GM18951 (cell line): ENCODE measurements at regions not wholly inside any gene's neighbourhood (a gene's known extent, or its start where the extent isn't known, plus 50 kb on each side); places are given as distances from the start of the nearest gene placed in this dataset.
"Not testable (repeated sequence)": the region's sequence is repeated elsewhere in the genome, so short reads cannot be mapped to it uniquely, and the experiment has no call there.

ENCODE experiments used
- POLR2A ChIP-seq: IDR thresholded peaks from 4 replicates; pipeline ENCODE4 v1.6.1; 2011; ENCODE audit warnings: mild to moderate bottlenecking; ENCODE audit not compliant: insufficient read length, insufficient read depth; ENCODE audit errors: extremely low read depth
- in situ Hi-C: fragments of 300-500 bp; cut with MboI; formaldehyde crosslinking; loops from one replicate; pipeline ENCODE4 v1.12.0; 2022; ENCODE audit warnings: low sequenced_read_pairs, mixed read lengths, inconsistent platforms; ENCODE audit not compliant: unreplicated experiment

DNA sequence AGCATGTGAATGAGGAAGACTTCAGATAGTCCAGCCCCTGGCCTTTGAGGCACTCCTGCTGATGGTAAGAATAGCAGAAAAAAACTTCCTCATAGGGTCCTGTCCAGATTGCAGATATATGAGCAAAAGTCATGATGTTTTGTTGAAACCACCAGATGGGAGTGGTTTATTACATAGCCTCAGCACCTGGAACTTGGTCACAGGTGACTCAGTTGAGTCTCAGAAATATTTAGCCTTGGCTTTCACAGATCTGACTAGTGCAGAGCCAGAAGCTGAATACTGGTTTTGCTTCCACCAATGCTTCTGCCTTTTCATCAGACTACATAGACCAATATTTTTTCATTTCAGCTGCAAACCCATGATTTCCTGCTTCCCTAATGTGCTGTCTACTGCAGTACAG, 994.9 kb upstream of the SLIT2 start:
- in situ Hi-C loops = no loop called here
- no peak for TF ChIP-seq POLR2A

- in situ Hi-C loops = no loop called here
- no peak for TF ChIP-seq POLR2A
These were observed 997.2 kb upstream of the SLIT2 start for GRCh38 chr4:19254486-19254885.

DNA sequence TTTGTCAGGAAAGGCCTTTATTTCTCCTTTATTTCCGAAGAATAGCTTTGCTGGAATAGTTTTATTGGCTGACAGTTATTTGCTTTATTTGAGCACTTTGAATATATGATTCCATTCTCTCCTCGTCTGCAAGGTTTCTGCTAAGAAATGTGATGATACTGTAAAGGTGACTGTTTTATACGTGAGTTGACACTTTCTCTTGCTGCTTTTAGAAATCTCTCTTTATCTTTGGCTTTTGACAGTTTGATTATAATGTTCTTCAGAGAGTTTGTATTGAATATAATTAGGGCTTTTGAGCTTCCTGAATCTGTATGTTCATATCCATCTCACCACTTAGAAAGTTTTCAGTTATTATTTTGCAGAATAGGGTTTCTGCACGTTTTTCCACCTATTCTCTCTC, 1003.7 kb upstream of the SLIT2 start:
- in situ Hi-C loops = loop anchor here (25.0 kb wide), 1 partner anchor 989 kb away; no protein-coding TSS in a partner anchor
- no peak for TF ChIP-seq POLR2A

DNA sequence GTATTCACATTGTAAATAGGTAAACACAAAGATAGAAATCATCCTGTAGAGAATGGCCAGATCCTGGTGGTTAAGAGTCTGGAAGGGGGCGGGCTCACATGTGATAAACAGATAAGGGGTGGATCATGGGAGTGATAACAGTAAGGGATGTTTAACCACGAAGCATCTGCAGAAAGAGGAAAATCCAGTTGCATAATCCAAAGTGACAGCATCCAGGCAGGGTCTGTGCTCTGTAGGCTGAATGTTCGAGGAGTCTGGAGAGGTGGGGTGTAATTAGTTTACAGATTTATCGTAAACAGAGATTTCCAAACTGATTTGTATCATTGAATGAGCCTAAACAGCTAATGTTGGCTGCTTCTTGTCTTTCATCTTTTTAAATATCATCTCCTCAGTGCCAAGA, 1009.8 kb upstream of the SLIT2 start:
- in situ Hi-C loops = loop anchor here (25.0 kb wide), 1 partner anchor 995 kb away; no protein-coding TSS in a partner anchor
- no peak for TF ChIP-seq POLR2A

- no peak for TF ChIP-seq POLR2A
- in situ Hi-C loops = loop anchor here (25.0 kb wide), 1 partner anchor 998 kb away; no protein-coding TSS in a partner anchor
These were observed 1012.1 kb upstream of the SLIT2 start for GRCh38 chr4:19239565-19239964.

GRCh38 chr4:19236473-19236872, 1015.2 kb upstream of the SLIT2 start:
- no peak for TF ChIP-seq POLR2A
- in situ Hi-C loops = loop anchor here (25.0 kb wide), 1 partner anchor 1001 kb away; no protein-coding TSS in a partner anchor

GRCh38 chr4:19230906-19231545, 1020.7 kb upstream of the SLIT2 start:
- no peak for TF ChIP-seq POLR2A
- in situ Hi-C loops = loop anchor here (25.0 kb wide), 1 partner anchor 1006 kb away; no protein-coding TSS in a partner anchor

GRCh38 chr4:19227701-19228100, 1024.0 kb upstream of the SLIT2 start:
- TF ChIP-seq POLR2A = no peak
- in situ Hi-C loops = loop anchor here (25.0 kb wide), 1 partner anchor 1010 kb away; no protein-coding TSS in a partner anchor

DNA sequence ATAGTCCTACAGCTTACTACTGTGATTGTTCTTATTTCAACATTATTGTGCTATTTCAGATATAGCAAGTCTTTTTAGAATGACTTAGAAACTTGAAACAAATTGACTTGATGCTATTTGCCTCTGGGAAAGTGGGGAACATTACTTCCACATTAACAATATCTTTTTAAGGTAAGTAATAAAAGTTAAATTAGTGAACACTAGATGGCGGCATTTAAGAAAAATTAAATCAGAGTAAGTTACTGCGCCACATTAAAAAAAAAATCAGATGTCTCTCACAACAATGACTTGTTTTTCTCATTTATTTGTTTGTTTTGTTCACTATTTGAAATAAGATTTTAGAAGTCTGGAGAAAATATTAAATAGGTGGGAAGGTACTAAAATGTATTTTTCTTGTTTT, 1026.9 kb upstream of the SLIT2 start:
- in situ Hi-C loops = loop anchor here (25.0 kb wide), 1 partner anchor 1012 kb away; no protein-coding TSS in a partner anchor
- TF ChIP-seq POLR2A = no peak

DNA sequence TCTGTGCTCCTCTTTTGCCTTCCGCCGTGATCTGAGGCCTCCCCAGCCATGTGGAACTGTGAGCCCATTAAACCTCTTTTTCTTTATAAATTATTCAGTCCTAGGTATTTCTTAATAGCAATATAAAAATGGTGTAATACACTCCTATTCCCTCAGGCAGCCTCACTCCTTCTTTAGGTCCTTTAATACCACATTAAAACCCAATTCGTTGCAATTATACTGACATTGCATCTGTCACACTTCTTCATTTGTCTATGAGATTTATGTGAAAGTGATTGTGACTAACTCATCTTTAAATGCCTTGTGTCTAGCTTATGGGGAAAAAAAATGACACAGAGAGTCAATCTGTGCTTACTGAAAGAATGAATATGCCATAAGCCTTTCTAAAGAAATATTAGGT, 1035.2 kb upstream of the SLIT2 start:
- no peak for TF ChIP-seq POLR2A
- in situ Hi-C loops = no loop called here

GRCh38 chr4:19214591-19215186, 1037.0 kb upstream of the SLIT2 start:
- in situ Hi-C loops = no loop called here
- no peak for TF ChIP-seq POLR2A

GRCh38 chr4:19213388-19213787, 1038.3 kb upstream of the SLIT2 start:
- TF ChIP-seq POLR2A = no peak
- in situ Hi-C loops = no loop called here

DNA sequence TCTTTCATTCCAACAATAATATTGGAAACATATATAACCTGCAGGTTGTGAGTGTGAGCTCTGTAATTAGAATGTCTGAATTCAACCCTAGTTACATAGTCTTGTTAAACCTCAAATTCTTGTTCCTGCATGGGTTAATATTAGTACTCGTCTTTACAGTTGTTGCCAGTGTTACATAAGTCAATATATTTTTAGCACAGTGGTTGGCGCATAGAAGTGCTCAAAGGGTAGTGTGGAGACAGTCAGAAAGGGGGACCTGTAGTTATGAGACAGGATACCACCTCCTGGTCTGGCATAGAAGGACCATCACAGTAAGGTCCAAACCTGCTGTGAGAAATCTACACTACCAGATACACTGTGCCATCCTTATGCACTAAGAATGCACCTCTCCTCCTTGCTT, 1045.9 kb upstream of the SLIT2 start:
- TF ChIP-seq POLR2A = no peak
- in situ Hi-C loops = no loop called here

GRCh38 chr4:19197838-19198237, 1053.9 kb upstream of the SLIT2 start:
- in situ Hi-C loops = not testable (repeated sequence)

GRCh38 chr4:19195696-19196095, 1056.0 kb upstream of the SLIT2 start:
- in situ Hi-C loops = no loop called here
- no peak for TF ChIP-seq POLR2A

- in situ Hi-C loops = no loop called here
- TF ChIP-seq POLR2A = no peak
These were observed 1057.0 kb upstream of the SLIT2 start for GRCh38 chr4:19194672-19195071.
